A673 (cell line): ENCODE measurements at regions not wholly inside any gene's neighbourhood (a gene's known extent, or its start where the extent isn't known, plus 50 kb on each side); places are given as distances from the start of the nearest gene placed in this dataset.

Source experiments
- BruUV-seq: library from RNA; stranded (reverse); fragments of 400-500 nt; replicated peaks from 2 replicates; lab custom pipeline; 2021; lab: Mats Ljungman, UMichigan
- CTCF ChIA-PET: fragments of 300-600 bp; sonication (Branson Sonifier 250); formaldehyde crosslinking; loops from one replicate; lab custom pipeline; 2022; ENCODE audit warnings: antibody characterized with exemption; lab: Charles Lee
- POLR2A ChIA-PET: fragments of 300-600 bp; sonication (Branson Sonifier 250); formaldehyde crosslinking; loops from one replicate; lab custom pipeline; 2022; ENCODE audit warnings: antibody characterized with exemption; ENCODE audit not compliant: low non-redundant PET; lab: Charles Lee
- DNase-seq: peaks from one replicate; pipeline ENCODE4 v3.0.0-alpha.2; 2015; ENCODE audit warnings: low spot score
- H3K27ac ChIP-seq: fragments of 200-600 bp; sonication (generic); 2 replicates; pipeline ENCODE4 v1.5.1; 2016; ENCODE audit warnings: mixed run types, low read depth, mild to moderate bottlenecking, mixed read lengths, antibody characterized with exemption, low read length; ENCODE audit not compliant: poor library complexity, severe bottlenecking
- H3K27me3 ChIP-seq: fragments of 200-600 bp; sonication (generic); replicated peaks from 2 replicates; pipeline ENCODE4 v1.6.1; 2017; ENCODE audit warnings: mixed run types, low read depth, mild to moderate bottlenecking, mixed read lengths, antibody characterized with exemption, low read length; ENCODE audit not compliant: insufficient read depth, poor library complexity
- H3K36me3 ChIP-seq: fragments of 200-600 bp; sonication (generic); 2 replicates; pipeline ENCODE4 v1.6.1; 2016; ENCODE audit warnings: mixed run types, mild to moderate bottlenecking, mixed read lengths, antibody characterized with exemption, low read length; ENCODE audit not compliant: insufficient read depth, poor library complexity, severe bottlenecking
- H3K4me1 ChIP-seq: fragments of 200-600 bp; sonication (generic); 2 replicates; pipeline ENCODE4 v1.6.1; 2017; ENCODE audit warnings: mixed run types, mild to moderate bottlenecking, mixed read lengths, antibody characterized with exemption, low read length; ENCODE audit not compliant: insufficient read depth, poor library complexity, severe bottlenecking
- H3K4me3 ChIP-seq: fragments of 200-600 bp; sonication (generic); 2 replicates; pipeline ENCODE4 v1.5.1; 2016; ENCODE audit warnings: low read depth, mixed run types, mild to moderate bottlenecking, mixed read lengths, low read length; ENCODE audit not compliant: poor library complexity, severe bottlenecking
- H3K9me3 ChIP-seq: fragments of 200-600 bp; sonication (generic); 2 replicates; pipeline ENCODE4 v1.6.1; 2016; ENCODE audit warnings: mixed run types, low read depth, mild to moderate bottlenecking, mixed read lengths, antibody characterized with exemption, low read length; ENCODE audit not compliant: poor library complexity, severe bottlenecking
- CTCF ChIP-seq: fragments of 300-800, 200-600 bp; sonication (generic); conservative IDR thresholded peaks from 2 replicates; pipeline ENCODE4 v1.5.1; 2017; ENCODE audit warnings: low read depth, mild to moderate bottlenecking, antibody characterized with exemption, low read length, moderate library complexity, mixed read lengths
- EZH2 ChIP-seq: fragments of 200-600 bp; sonication (generic); IDR thresholded peaks from 2 replicates; pipeline ENCODE4 v1.6.1; 2017; ENCODE audit warnings: borderline replicate concordance, low read depth, mild to moderate bottlenecking, mixed read lengths, antibody characterized with exemption, low read length; ENCODE audit not compliant: poor library complexity, severe bottlenecking
- intact Hi-C: fragments of 100-400 bp; cut with micrococcal nuclease; formaldehyde crosslinking; loops from one replicate; pipeline ENCODE4 v1.10.0; 2022; ENCODE audit not compliant: unreplicated experiment

- no peak for DNase-seq
- no TSS peak for BruUV-seq
- no peaks in the 10 kb centered on the region for H3K9me3 ChIP-seq
- H3K4me1 ChIP-seq: no peaks in the 10 kb centered on the region
- no peaks in the 10 kb centered on the region for H3K36me3 ChIP-seq
- no peak overlapping the region for H3K27ac ChIP-seq
- H3K4me3 ChIP-seq: no peak overlapping the region
- ChIA-PET CTCF (no interaction called here), POLR2A (no interaction called here)
- no peaks in the 10 kb centered on the region for H3K27me3 ChIP-seq
- intact Hi-C loops: no loop called here
- TF ChIP-seq CTCF: no peak
- TF ChIP-seq EZH2: no peak
Observed at GRCh38 chr13:109529964-109530363, 256.4 kb downstream of the IRS2 start.

GRCh38 chr13:109521719-109522118, 264.7 kb downstream of the IRS2 start:
- no peaks in the 10 kb centered on the region for H3K9me3 ChIP-seq
- intact Hi-C loops: no loop called here
- DNase-seq: no peak
- CTCF ChIA-PET: no interaction called here
- no peaks in the 10 kb centered on the region for H3K27me3 ChIP-seq
- H3K27ac ChIP-seq: no peak overlapping the region
- no peaks in the 10 kb centered on the region for H3K36me3 ChIP-seq
- no peaks in the 10 kb centered on the region for H3K4me1 ChIP-seq
- no peak overlapping the region for H3K4me3 ChIP-seq
- POLR2A ChIA-PET: no interaction called here
- BruUV-seq: no TSS peak
- TF ChIP-seq EZH2 (no peak), CTCF (no peak)

- POLR2A ChIA-PET: no interaction called here
- TF ChIP-seq EZH2 (no peak), CTCF (no peak)
- intact Hi-C loops: no loop called here
- peaks cover 3% of the 10 kb centered on the region for H3K4me1 ChIP-seq
- H3K27ac ChIP-seq: no peak overlapping the region
- DNase-seq: no peak
- H3K4me3 ChIP-seq: no peak overlapping the region
- H3K36me3 ChIP-seq: no peaks in the 10 kb centered on the region
- no TSS peak for BruUV-seq
- H3K9me3 ChIP-seq: no peaks in the 10 kb centered on the region
- H3K27me3 ChIP-seq: no peaks in the 10 kb centered on the region
- CTCF ChIA-PET: no interaction called here
Observed at GRCh38 chr13:109517517-109517916, 268.9 kb downstream of the IRS2 start.
